Caco-2 (cell line): ENCODE measurements at regions not wholly inside any gene's neighbourhood (a gene's known extent, or its start where the extent isn't known, plus 50 kb on each side); places are given as distances from the start of the nearest gene placed in this dataset.

Source experiments
- BruUV-seq: library from RNA; stranded (reverse); fragments of 400-500 nt; replicated peaks from 2 replicates; lab custom pipeline; 2021; lab: Mats Ljungman, UMichigan
- CTCF ChIA-PET: fragments of 300-600 bp; sonication (Branson Sonifier 250); formaldehyde crosslinking; loops from one replicate; lab custom pipeline; 2022; ENCODE audit warnings: antibody characterized with exemption; lab: Charles Lee
- POLR2A ChIA-PET: fragments of 300-600 bp; sonication (Branson Sonifier 250); formaldehyde crosslinking; loops from one replicate; lab custom pipeline; 2022; ENCODE audit warnings: antibody characterized with exemption; lab: Charles Lee
- DNase-seq, 2 experiments: peaks; one replicate each; pipeline versions ENCODE4 v3.0.0 to v3.0.0-alpha.2; 2020 to 2022
- H3K27me3 ChIP-seq: replicated peaks from 2 replicates; pipeline ENCODE4 v1.6.0; 2011; ENCODE audit warnings: low read length; ENCODE audit not compliant: control insufficient read depth, insufficient read depth
- H3K36me3 ChIP-seq: 2 replicates; pipeline ENCODE4 v1.5.1; 2011; ENCODE audit warnings: low read length; ENCODE audit not compliant: control insufficient read depth, insufficient read depth
- H3K4me1 ChIP-seq: fragments of 250-450 bp; sonication (Bioruptor Pico); 2 replicates; pipeline ENCODE4 v1.5.1; 2020; ENCODE audit warnings: mild to moderate bottlenecking
- H3K4me3 ChIP-seq: 2 replicates; pipeline ENCODE4 v1.5.1; 2011; ENCODE audit warnings: low read depth, mild to moderate bottlenecking, control low read depth, low read length
- H3K9me3 ChIP-seq: fragments of 250-450 bp; sonication (Bioruptor Pico); 2 replicates; pipeline ENCODE4 v1.5.1; 2020; ENCODE audit warnings: mild to moderate bottlenecking, moderate library complexity
- H3K27ac Mint-ChIP-seq: one replicate; pipeline ENCODE4 v1.8.0; 2022; ENCODE audit warnings: mixed read lengths; ENCODE audit not compliant: unreplicated experiment
- H3K27me3 Mint-ChIP-seq: one replicate; pipeline ENCODE4 v1.8.0; 2022; ENCODE audit warnings: mixed read lengths; ENCODE audit not compliant: insufficient read depth, unreplicated experiment
- H3K36me3 Mint-ChIP-seq: one replicate; pipeline ENCODE4 v1.8.0; 2022; ENCODE audit warnings: mild to moderate bottlenecking, mixed read lengths; ENCODE audit not compliant: insufficient read depth, unreplicated experiment
- H3K4me1 Mint-ChIP-seq: one replicate; pipeline ENCODE4 v1.8.0; 2022; ENCODE audit warnings: low read depth, mixed read lengths; ENCODE audit not compliant: unreplicated experiment
- H3K4me3 Mint-ChIP-seq: one replicate; pipeline ENCODE4 v1.8.0; 2022; ENCODE audit warnings: mild to moderate bottlenecking, moderate library complexity, mixed read lengths; ENCODE audit not compliant: unreplicated experiment
- H3K9me3 Mint-ChIP-seq: one replicate; pipeline ENCODE4 v1.8.0; 2022; ENCODE audit warnings: mixed read lengths; ENCODE audit not compliant: unreplicated experiment
- CTCF ChIP-seq, 2 experiments: fragments of 200-600 bp in 1 of 2; IDR thresholded peaks; 1 replicate in 1 of 2; 2 replicates in 1 of 2; pipeline versions ENCODE4 v1.5.1 to v1.8.0; 2011 to 2022; ENCODE audit warnings: antibody characterized with exemption in 1 of 2, control low read depth in 1 of 2, inconsistent platforms in 1 of 2, low read depth in 1 of 2, low read length in 1 of 2, mild to moderate bottlenecking in 1 of 2, moderate library complexity in 1 of 2; ENCODE audit not compliant: insufficient read depth in 1 of 2, severe bottlenecking in 1 of 2, unreplicated experiment in 1 of 2
- intact Hi-C: fragments of 100-400 bp; cut with micrococcal nuclease; formaldehyde crosslinking; loops from one replicate; pipeline ENCODE4 v1.10.0; 2022; ENCODE audit not compliant: unreplicated experiment

- H3K9me3 Mint-ChIP-seq, result peaks cover 10% of the 10 kb centered on the region
- ChIA-PET CTCF (interaction anchor here (0.6 kb wide), 1 partner anchor 50 kb away, joined by 3 read pairs; no protein-coding TSS in a partner anchor), POLR2A (no interaction called here)
- DNase-seq, result no peak
- no peak overlapping the region for H3K4me3 Mint-ChIP-seq
- Histone ChIP-seq H3K4me3 (no peak overlapping the region), H3K9me3 (no peaks in the 10 kb centered on the region), H3K27me3 (no peaks in the 10 kb centered on the region), H3K4me1 (peaks cover 39% of the 10 kb centered on the region), H3K36me3 (no peaks in the 10 kb centered on the region)
- BruUV-seq, result no TSS peak
- H3K27ac Mint-ChIP-seq, result peak overlapping the region; percentile 13
- H3K27me3 Mint-ChIP-seq, result no peaks in the 10 kb centered on the region
- H3K36me3 Mint-ChIP-seq, result peaks cover 6% of the 10 kb centered on the region
- intact Hi-C loops, result loop anchor here (5.0 kb wide), 1 partner anchor 286 kb away; no protein-coding TSS in a partner anchor
- TF ChIP-seq CTCF (IDR thresholded peaks at IDR 0.05; ENCODE audit: insufficient read depth in 1 of 2, low read depth in 1 of 2, low read length in 1 of 2, severe bottlenecking in 1 of 2, unreplicated experiment in 1 of 2), result no peak
- peaks cover 31% of the 10 kb centered on the region for H3K4me1 Mint-ChIP-seq
These were observed 288.2 kb upstream of the SEMA6A start for GRCh38 chr5:116862632-116863455.

GRCh38 chr5:116861666-116862065 is 287.0 kb upstream of the SEMA6A start:
- Histone ChIP-seq H3K36me3 (no peaks in the 10 kb centered on the region), H3K4me3 (no peak overlapping the region), H3K27me3 (no peaks in the 10 kb centered on the region), H3K9me3 (no peaks in the 10 kb centered on the region), H3K4me1 (peaks cover 39% of the 10 kb centered on the region)
- Mint-ChIP-seq H3K4me3 (no peak overlapping the region), H3K9me3 (peaks cover 10% of the 10 kb centered on the region), H3K36me3 (peaks cover 6% of the 10 kb centered on the region), H3K27ac (no peak overlapping the region), H3K4me1 (peaks cover 31% of the 10 kb centered on the region), H3K27me3 (no peaks in the 10 kb centered on the region)
- DNase-seq, result no peak
- no peak for TF ChIP-seq CTCF (IDR thresholded peaks at IDR 0.05; ENCODE audit: insufficient read depth in 1 of 2, low read depth in 1 of 2, low read length in 1 of 2, severe bottlenecking in 1 of 2, unreplicated experiment in 1 of 2)
- ChIA-PET POLR2A (no interaction called here), CTCF (no interaction called here)
- no TSS peak for BruUV-seq
- intact Hi-C loops, result loop anchor here (5.0 kb wide), 1 partner anchor 284 kb away; no protein-coding TSS in a partner anchor

DNA sequence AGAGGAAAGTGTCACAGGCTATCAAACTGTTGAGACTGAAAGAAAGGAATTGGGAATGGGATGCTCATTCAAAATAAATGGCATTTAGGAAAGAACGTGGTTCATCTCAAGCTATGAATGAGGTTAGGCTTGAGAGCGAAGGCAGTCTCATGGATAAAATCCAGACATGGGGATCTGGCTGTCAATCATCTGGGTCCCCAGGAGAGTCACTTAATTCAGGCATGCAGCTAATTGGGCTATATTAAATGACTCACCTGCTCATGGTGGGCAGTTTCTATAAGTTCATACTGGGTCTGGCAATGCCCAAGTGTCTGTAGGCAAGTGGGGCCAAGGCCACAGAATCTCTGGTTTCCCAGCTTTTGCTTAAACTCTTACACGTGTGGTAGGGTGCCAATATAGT is 286.5 kb upstream of the SEMA6A start:
- CTCF ChIA-PET, result no interaction called here
- H3K4me1 Mint-ChIP-seq, result peaks cover 31% of the 10 kb centered on the region
- POLR2A ChIA-PET, result no interaction called here

More for the DNA sequence above, 286.5 kb upstream of the SEMA6A start:
- no peak overlapping the region for H3K4me3 ChIP-seq
- H3K9me3 ChIP-seq, result no peaks in the 10 kb centered on the region
- peaks cover 10% of the 10 kb centered on the region for H3K9me3 Mint-ChIP-seq
- H3K4me3 Mint-ChIP-seq, result no peak overlapping the region
- BruUV-seq, result no TSS peak
- H3K36me3 Mint-ChIP-seq, result peaks cover 6% of the 10 kb centered on the region
- TF ChIP-seq CTCF (IDR thresholded peaks at IDR 0.05; ENCODE audit: insufficient read depth in 1 of 2, low read depth in 1 of 2, low read length in 1 of 2, severe bottlenecking in 1 of 2, unreplicated experiment in 1 of 2), result no peak
- no peaks in the 10 kb centered on the region for H3K36me3 ChIP-seq
- peaks cover 39% of the 10 kb centered on the region for H3K4me1 ChIP-seq
- H3K27ac Mint-ChIP-seq, result peak overlapping the region; percentile 5
- intact Hi-C loops, result loop anchor here (5.0 kb wide), 1 partner anchor 284 kb away; no protein-coding TSS in a partner anchor
- DNase-seq, result no peak
- no peaks in the 10 kb centered on the region for H3K27me3 ChIP-seq
- H3K27me3 Mint-ChIP-seq, result no peaks in the 10 kb centered on the region
